ENCODE measurements at regions not wholly inside any gene's neighbourhood (a gene's known extent, or its start where the extent isn't known, plus 50 kb on each side); places are given as distances from the start of the nearest gene placed in this dataset.

DNA sequence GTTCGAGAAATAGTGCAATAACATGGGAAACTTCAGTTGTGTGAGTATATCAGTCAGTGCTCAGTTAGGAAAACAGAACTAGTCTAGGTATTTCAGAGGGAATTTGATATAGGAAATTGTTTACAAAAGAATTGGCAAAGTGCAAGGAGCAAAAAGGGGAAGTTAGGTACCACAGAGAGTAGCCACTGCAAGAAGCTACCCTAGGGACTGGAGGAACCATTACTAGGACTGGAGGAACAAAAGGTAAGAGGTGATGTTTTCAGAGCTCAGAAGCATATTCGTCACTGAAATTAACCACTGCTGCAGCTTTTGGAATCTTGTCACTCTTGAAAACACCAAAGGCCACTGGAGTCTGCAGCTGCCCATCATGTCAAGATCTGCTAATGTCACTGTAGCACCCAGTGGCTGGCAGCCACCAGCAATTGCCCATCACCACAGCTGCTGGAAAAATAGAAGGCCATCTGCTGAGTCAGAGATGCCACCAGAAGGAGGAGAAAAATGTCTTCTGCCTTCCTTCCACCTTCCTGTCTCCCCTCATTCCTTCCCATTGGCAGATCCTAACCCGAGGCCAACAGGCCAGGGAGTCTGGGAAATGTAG, 160.6 kb upstream of the RPS6KA3 start:
- DNase-seq, result no peak
- H3K4me1 ChIP-seq, result no peaks in the 10 kb centered on the region

DNA sequence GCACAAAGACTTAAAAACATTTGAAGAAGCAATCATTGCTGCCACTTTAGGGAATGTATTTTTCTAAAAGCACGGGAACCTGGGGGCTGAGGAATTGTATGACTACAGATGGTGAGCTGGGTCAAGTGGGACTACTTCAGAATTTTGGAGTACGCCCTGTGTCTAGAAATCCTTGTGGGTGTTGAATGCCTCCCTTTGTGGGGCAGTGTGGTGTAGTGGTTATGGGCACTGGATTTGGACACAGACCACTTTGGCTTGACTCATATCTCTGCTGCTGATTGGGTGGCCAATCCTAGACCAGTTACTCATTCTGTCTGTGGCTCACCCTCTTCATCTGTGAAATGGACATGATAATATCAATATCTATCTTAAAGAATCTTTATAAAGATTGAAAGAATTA, 155.0 kb upstream of the RPS6KA3 start:
- TF ChIP-seq, protein P1, sequence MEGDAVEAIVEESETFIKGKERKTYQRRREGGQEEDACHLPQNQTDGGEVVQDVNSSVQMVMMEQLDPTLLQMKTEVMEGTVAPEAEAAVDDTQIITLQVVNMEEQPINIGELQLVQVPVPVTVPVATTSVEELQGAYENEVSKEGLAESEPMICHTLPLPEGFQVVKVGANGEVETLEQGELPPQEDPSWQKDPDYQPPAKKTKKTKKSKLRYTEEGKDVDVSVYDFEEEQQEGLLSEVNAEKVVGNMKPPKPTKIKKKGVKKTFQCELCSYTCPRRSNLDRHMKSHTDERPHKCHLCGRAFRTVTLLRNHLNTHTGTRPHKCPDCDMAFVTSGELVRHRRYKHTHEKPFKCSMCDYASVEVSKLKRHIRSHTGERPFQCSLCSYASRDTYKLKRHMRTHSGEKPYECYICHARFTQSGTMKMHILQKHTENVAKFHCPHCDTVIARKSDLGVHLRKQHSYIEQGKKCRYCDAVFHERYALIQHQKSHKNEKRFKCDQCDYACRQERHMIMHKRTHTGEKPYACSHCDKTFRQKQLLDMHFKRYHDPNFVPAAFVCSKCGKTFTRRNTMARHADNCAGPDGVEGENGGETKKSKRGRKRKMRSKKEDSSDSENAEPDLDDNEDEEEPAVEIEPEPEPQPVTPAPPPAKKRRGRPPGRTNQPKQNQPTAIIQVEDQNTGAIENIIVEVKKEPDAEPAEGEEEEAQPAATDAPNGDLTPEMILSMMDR (IDR thresholded peaks at IDR 0.05; ENCODE audit: low read depth, low read length), result no peak
- no peaks in the 10 kb centered on the region for H3K9me3 ChIP-seq

More for the DNA sequence above, 160.6 kb upstream of the RPS6KA3 start:
- Histone ChIP-seq H3K36me3 (no peaks in the 10 kb centered on the region), H3K27me3 (no peaks in the 10 kb centered on the region), H3K9me3 (no peaks in the 10 kb centered on the region), H3K4me3 (ENCODE audit: low read depth, low read length) (no peak overlapping the region)
- TF ChIP-seq, protein P1 (IDR thresholded peaks at IDR 0.05; ENCODE audit: low read depth, low read length), result no peak

DNA sequence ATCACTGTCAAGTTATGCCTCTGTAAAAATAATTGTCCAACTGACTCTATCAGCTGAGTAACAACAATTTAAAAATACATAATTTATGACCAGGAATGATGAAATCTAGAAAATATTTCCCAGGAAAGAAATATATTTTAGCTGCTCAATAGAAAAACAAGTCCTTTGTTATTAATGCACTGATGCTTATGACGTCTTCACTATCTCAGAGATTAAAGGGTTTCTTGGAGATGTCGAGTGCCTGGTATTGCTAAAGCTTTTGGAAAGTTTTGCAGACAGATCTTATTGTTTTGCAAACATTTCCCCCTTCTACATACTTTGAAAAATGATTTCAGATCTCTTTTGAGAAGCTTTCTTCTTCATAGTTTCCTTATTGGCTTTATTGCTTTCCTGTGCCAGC, 154.6 kb upstream of the RPS6KA3 start:
- Histone ChIP-seq H3K36me3 (no peaks in the 10 kb centered on the region), H3K27me3 (no peaks in the 10 kb centered on the region), H3K4me1 (no peaks in the 10 kb centered on the region), H3K9me3 (no peaks in the 10 kb centered on the region), H3K4me3 (ENCODE audit: low read depth, low read length) (no peak overlapping the region)
- no peak for DNase-seq
- TF ChIP-seq, protein P1 (IDR thresholded peaks at IDR 0.05; ENCODE audit: low read depth, low read length), result no peak

More for the DNA sequence above, 155.0 kb upstream of the RPS6KA3 start:
- no peak for DNase-seq
- Histone ChIP-seq H3K4me1 (no peaks in the 10 kb centered on the region), H3K4me3 (ENCODE audit: low read depth, low read length) (no peak overlapping the region), H3K36me3 (no peaks in the 10 kb centered on the region), H3K27me3 (no peaks in the 10 kb centered on the region)

DNA sequence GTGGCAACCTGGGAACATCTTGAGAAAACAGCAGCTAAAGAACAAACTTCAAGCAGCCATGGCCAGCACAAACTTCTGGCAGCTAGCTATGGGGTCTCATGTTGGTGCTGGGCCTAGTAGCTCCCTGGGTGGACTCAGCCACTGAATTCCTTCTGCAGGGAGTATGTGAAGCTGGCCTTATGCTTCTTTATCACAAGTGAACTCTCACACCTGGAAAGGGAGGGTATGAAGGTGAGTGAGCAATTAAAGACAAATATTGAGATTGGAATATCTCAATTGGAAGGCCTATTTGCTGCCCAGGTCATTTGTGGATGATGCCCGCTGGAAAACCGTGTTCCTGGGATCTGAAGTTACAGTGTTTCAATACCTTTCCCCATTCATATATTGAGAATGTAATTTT, 153.3 kb upstream of the RPS6KA3 start:
- DNase-seq, result no peak

DNA sequence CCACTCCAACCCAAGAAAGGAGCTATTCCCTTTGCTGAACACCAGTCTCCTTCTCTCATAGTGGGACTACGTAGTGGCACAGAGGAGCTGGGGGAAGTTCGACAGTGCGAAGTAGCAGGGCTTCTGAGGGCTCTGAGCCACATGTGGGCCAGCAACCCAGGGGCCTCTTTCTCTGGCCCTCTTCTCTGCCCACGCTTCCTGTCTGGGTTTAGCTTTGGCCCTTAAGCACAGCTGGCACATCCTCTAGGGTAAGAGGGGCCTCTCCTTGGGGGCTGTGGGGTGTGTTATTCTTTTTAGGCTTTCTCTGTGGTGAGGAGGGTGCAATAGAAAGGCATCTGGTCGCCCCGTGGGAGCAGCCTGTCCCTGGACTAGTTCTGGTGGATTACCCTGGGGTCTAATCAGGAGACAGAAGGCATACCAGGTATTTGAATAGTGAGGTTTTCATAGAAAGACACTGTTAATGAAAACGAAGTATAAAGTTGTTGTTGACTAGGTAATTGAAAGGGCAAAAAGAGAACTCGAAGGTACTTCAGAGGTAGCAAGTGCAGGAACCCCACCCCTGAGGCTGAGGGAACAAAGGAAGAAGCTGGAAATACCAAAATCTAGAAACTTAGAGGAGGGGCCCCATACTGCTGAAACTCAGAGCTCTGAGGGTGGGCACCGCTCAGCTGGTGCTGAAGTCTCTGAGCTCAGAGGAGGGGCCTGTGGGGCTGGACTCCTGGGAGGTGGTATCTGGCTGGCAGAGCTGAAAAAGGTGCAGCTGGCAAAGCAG, 151.9 kb upstream of the RPS6KA3 start:
- H3K4me3 ChIP-seq (ENCODE audit: low read depth, low read length), result no peak overlapping the region
- no peaks in the 10 kb centered on the region for H3K27me3 ChIP-seq
- no peaks in the 10 kb centered on the region for H3K4me1 ChIP-seq
- H3K36me3 ChIP-seq, result no peaks in the 10 kb centered on the region
- no peak for DNase-seq
- no peaks in the 10 kb centered on the region for H3K9me3 ChIP-seq
- TF ChIP-seq, protein P1 (IDR thresholded peaks at IDR 0.05; ENCODE audit: low read depth, low read length), result no peak

More for the DNA sequence above, 153.3 kb upstream of the RPS6KA3 start:
- TF ChIP-seq, protein P1 (IDR thresholded peaks at IDR 0.05; ENCODE audit: low read depth, low read length), result no peak
- H3K27me3 ChIP-seq, result no peaks in the 10 kb centered on the region
- no peak overlapping the region for H3K4me3 ChIP-seq (ENCODE audit: low read depth, low read length)
- H3K4me1 ChIP-seq, result no peaks in the 10 kb centered on the region
- no peaks in the 10 kb centered on the region for H3K36me3 ChIP-seq
- no peaks in the 10 kb centered on the region for H3K9me3 ChIP-seq
